NCI-H2227 (cell line): ENCODE measurements at regions not wholly inside any gene's neighbourhood (a gene's known extent, or its start where the extent isn't known, plus 50 kb on each side); places are given as distances from the start of the nearest gene placed in this dataset.
A peak's percentile ranks its signal among the peaks of the same experiment; 100 is the strongest.

Source experiments
- DNase-seq: peaks from one replicate; lab custom pipeline; 2025; ENCODE audit not compliant: unreplicated experiment; lab: John Stamatoyannopoulos, UW

DNA sequence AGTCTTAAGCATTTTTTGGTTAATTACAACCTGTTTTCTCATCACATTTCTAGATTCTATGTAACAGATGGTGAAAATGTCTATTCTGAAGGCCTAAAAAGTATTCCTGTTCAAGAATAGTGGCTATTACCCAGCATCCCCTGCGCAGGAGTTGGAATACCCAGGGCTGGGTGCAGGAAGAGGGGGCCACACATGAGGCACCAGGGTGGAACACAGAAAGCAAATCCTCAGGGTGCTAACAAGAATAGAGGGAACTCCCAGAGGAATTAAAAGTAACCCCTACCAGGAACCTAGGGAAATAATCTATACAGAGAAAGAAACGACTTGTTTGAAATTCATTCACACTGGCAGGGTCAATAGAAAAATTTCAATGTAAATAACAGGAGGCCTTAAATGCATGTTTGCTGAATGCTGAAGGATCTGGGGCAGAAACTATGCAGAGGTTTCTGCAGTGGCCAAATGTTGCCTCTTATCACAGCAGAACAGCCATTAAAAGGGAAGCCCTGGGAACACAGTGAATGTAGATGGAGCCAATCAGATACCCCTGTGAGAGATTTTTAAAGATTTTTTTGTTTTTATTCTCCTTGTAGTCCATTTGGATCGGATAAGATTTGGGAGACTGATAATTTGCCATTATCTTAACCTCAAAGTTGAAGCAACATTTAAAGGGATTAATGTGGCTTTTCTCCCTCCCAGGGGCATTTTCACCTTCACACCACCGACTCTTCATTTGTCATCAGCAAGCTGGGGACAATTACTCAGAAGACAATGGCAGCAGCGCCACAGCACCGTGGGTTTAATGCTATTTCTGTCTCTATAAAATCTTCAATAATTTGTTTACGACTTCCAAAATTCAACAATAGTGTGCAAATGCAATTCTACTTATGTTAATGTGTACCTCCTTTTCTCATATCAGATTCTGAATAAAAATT lies 196.0 kb upstream of the PSMD7 start:
- no peak for DNase-seq

DNA sequence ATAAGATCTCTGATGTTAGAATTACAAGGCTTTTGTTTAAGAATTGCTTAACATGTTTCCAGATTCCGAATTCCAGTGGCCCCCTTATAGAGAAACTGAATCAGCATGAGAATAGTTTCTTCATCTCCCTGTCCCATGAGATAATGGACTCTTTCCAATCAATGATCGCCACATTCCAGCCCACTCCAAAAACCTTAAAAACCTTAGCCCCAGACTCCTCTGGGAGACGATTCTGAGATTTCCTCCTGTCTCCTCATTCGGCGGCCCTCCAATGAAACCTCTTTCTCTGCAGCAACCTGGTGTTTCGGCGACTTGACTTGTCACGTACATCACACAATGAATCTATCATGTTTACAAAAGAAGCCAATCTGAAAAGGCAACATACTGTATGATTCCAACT lies 197.1 kb upstream of the PSMD7 start:
- DNase-seq: no peak

GRCh38 chr16:74094962-74095361 lies 201.7 kb upstream of the PSMD7 start:
- DNase-seq: no peak

GRCh38 chr16:74094514-74094913 lies 202.1 kb upstream of the PSMD7 start:
- DNase-seq: no peak

GRCh38 chr16:74092336-74092735 lies 204.3 kb upstream of the PSMD7 start:
- no peak for DNase-seq

- DNase-seq: no peak
Observed at GRCh38 chr16:74090871-74091270, 205.7 kb upstream of the PSMD7 start.

- no peak for DNase-seq
Observed at GRCh38 chr16:74083541-74083940, 213.1 kb upstream of the PSMD7 start.

GRCh38 chr16:74080311-74080710 lies 216.3 kb upstream of the PSMD7 start:
- no peak for DNase-seq

DNA sequence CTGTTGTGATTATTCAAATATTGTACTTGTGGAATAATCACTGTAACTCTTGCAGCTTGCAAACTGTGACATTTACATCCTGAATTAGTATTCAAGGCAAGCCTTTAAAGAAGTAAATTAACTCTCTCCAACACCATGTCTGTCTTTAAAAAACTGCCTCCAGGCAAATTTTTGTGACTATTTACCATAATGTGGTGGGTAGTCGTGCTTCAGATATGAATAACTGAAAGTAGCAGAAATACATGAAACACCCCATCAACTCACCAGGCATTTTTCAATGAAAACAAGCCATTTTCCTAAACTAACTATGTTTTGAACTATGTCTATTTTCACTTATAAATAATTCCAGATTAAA lies 217.4 kb upstream of the PSMD7 start:
- no peak for DNase-seq

- DNase-seq: no peak
Observed at GRCh38 chr16:74078511-74079231, 217.9 kb upstream of the PSMD7 start.

GRCh38 chr16:74076568-74076967 lies 220.0 kb upstream of the PSMD7 start:
- DNase-seq: no peak

GRCh38 chr16:74075393-74075792 lies 221.2 kb upstream of the PSMD7 start:
- no peak for DNase-seq

DNA sequence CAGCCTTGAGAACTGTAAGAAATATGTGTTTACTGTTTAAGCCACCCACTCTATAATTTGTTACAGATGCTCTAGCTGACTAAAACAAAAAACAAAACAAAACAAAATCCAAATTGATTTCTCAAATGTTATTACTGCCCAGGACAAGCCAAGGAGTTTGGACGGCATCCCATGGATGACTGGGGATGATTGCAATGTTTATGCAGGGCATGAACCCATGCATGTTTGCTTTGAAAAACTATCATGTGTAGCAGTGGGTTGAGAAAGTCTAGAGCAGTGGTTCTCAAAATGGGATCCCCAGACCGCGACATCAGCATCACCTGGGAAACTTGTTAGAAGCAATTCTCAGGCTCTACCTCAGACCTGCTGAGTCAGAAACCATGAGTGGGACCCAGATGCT lies 223.2 kb upstream of the PSMD7 start:
- DNase-seq: no peak

GRCh38 chr16:74071996-74072535 lies 224.5 kb upstream of the PSMD7 start:
- no peak for DNase-seq

DNA sequence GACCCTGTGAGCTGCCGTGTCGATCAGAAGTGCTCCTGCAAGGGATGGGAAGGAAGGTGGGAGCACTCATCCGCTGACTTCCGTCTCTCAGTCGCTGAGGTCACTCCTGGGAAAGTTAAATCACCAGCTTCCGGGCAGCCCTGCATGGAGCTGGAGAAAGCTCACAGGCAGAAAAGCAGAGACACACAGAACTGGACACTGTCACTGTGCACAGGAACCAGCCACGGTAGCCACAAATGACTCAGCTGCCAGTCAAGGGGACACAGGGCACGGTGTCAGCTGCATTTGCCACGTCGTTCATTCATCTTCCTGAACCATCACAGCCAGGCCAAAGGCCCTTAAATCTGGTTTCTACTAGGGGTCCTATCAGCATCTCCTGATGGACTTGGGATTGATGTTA lies 226.4 kb upstream of the PSMD7 start:
- DNase-seq: no peak

DNA sequence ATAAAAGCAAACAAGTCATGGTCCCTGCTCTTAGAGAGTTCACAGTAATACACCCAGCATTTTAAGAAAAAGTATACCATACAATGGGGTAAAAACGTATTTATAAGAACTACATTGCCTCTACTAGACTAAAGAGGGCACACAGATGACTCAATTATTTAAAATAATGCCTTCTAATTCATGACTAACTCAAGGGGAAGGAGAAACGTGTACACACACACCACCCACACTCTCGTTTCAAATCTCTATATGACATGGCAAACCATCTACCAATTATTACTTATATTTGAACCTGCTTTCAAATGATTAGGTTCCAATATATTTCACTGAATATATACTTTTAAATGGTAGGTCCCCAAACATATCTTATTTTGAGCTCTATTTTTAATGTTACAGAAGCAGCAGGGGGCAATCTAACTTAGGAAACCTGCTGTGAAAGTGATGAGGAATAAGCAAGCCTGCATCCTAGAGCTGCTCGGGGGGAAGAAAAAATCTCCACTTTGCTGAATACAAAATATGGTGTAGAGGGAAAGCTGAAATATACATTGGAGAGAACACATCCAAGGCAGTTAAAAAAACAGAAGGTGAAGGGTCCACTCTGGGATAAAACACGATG lies 232.4 kb upstream of the PSMD7 start:
- no peak for DNase-seq

GRCh38 chr16:74053826-74054225 lies 242.8 kb upstream of the PSMD7 start:
- DNase-seq: no peak

DNA sequence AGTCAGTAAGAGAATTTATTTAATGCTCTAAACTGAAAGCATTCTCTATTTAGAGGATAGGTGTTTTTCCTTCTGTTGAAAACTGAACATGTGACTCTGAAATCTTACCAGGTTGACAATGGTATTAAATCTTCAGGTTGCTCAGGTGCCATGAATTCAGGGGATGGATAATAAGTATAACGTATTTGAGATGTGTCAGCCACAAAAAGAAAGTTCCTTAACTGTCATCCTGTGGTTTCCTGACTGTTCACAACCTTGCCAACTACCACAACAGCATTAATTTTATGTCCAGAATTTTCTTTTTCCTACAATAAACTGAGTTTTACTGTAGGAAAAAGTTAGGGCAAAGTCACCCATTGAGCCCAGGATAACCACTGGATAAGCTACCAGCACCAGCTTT lies 243.3 kb upstream of the PSMD7 start:
- no peak for DNase-seq

DNA sequence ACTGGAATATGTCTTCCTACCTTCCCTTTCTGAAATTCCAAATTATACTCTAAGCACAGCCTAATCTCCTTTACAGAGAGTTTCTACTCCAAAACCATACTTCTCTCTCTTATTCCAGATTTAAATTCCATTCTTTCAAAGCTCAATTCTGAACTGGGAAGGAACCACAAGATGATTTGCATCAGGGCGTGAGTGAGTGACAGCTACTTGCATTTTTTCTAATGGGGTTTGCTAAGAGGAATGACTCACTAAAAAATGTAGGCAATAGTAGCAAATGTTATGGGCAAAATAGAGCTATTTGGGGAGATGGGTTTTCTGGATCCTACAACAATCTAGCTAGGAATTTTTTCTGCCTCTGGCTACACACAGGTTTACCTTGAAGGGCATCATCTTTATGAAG lies 244.6 kb upstream of the PSMD7 start:
- DNase-seq: no peak

DNA sequence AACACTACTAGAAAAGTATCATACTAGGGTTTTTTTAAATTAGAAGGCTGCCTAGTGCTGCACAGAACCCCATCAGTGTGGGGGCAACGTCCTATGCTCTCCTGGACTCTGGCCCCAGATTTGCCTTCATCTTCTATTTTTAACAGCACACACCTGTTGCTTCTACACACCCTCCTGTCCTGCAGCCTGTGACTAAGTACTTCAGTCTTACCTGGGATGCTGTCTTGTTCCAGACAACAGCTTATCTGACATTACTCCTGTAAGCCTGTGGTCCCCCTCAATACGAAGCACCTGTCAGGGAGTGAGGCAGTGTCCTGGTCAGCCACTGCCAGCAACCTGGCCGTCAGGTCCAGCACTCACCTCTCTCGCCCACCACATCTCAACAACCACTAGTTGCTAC lies 247.6 kb upstream of the PSMD7 start:
- no peak for DNase-seq

- DNase-seq: peak; percentile 67
Observed at GRCh38 chr16:74046524-74046923, 250.1 kb upstream of the PSMD7 start.

DNA sequence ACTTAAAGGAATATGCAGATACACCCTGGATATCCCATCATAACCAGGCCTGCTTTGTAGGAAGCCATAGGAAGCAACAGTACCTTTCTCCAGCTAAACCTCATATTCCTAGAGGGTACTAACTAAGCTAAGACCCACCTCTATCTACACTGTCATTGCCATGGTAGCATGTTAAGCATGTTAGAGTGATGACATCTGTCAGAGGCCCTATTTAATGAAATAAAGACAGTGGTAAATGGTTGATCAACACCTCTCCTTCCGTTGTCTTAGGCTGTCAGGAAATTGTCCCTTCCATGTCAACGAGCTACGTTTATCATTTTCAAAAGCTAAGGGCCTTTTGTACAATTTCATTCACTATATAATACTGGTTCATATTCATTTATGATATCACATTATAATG lies 251.1 kb upstream of the PSMD7 start:
- DNase-seq: no peak
